Esophagus squamous epithelium (tissue), 5 donors: ENCODE measurements at regions not wholly inside any gene's neighbourhood (a gene's known extent, or its start where the extent isn't known, plus 50 kb on each side); places are given as distances from the start of the nearest gene placed in this dataset.

ENCODE experiments used
- DNase-seq: peaks from one replicate; lab custom pipeline; 2025; lab: John Stamatoyannopoulos, UW
- H3K27ac ChIP-seq, 4 donors: fragments of 200-600 bp; sonication (generic); one replicate each; pipeline ENCODE4 v1.5.1; 2016 to 2019; ENCODE audit warnings: mild to moderate bottlenecking in 1 of 4
- H3K27me3 ChIP-seq, 4 donors: fragments of 200-600 bp; sonication (generic); 1 replicate in 3 of 4; 2 replicates in 1 of 4; pipeline versions ENCODE4 v1.5.1 to v1.6.0; 2017 to 2021; ENCODE audit warnings: antibody characterized with exemption in 1 of 4
- H3K36me3 ChIP-seq, 3 donors: fragments of 200-600 bp; sonication (generic); one replicate each; pipeline ENCODE4 v1.5.1; 2016 to 2019
- H3K4me1 ChIP-seq, 3 donors: fragments of 200-600 bp; sonication (generic); one replicate each; pipeline ENCODE4 v1.5.1; 2017 to 2019
- H3K4me3 ChIP-seq, 4 donors: fragments of 200-600 bp; sonication (generic); 1 replicate in 3 of 4; 2 replicates in 1 of 4; pipeline ENCODE4 v1.5.1; 2016 to 2019; ENCODE audit warnings: mild to moderate bottlenecking in 2 of 4, moderate library complexity in 1 of 4
- H3K9me3 ChIP-seq, 3 donors: fragments of 200-600 bp; sonication (generic); one replicate each; pipeline ENCODE4 v1.5.1; 2016 to 2019
- POLR2A ChIP-seq, 4 donors: fragments of 450-650 bp; IDR thresholded peaks; one replicate each; pipeline ENCODE4 v1.6.1; 2017; ENCODE audit warnings: antibody characterized with exemption in 4 of 4, mild to moderate bottlenecking in 4 of 4, moderate library complexity in 3 of 4
- WGBS, 2 donors: methylation state at CpG; one replicate each; pipeline ENCODE4 v1.1.5; 2018; 5-methylcytosine and 5-hydroxymethylcytosine counted together
- intact Hi-C: fragments of 100-400 bp; cut with DNase I; formaldehyde crosslinking; loops from one replicate; pipeline ENCODE4 v1.15.0; 2022
- small RNA-seq, 4 donors: library from RNA; depleted of rRNA; stranded (forward); fragments of <200 nt; gene quantifications; one replicate each; pipeline ENCODE3, GENCODE V24; 2016
- TF ChIP-seq, protein P1 (sequence below), 6 experiments: fragments of 450-650 bp in 4 of 6; fragments of 200-600 bp in 2 of 6; sonication (generic) in 2 of 6; IDR thresholded peaks; one replicate each; pipeline ENCODE4 v1.5.1; 2016 to 2019; ENCODE audit warnings: antibody characterized with exemption in 6 of 6, mild to moderate bottlenecking in 4 of 6, moderate library complexity in 4 of 6
- donor health status: DM: yes; HTN: yes; CAD: no.

DNA sequence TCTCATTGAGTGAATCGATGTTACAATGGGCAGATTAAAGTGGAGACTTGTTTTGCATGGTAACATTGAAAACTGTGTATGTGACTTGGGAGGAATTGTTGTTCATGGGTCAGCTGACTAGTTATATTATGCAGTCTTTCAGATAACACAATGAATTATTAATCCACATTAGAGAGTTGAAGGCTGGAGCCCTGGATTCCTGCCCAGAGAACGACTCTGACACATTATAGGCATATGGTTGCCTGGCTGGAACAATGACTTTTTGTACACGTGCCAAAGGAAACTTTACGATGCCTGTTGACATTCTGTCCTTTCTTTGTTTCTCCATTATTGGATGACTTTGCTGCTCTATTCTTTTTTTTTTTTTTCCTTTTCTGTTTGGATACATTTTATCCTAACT lies 52.3 kb upstream of the TMEM229A start:
- WGBS, 2 donors: 19 to 25% methylated on average over 4 of the region's 4 CpGs
- TF ChIP-seq, protein P1, sequence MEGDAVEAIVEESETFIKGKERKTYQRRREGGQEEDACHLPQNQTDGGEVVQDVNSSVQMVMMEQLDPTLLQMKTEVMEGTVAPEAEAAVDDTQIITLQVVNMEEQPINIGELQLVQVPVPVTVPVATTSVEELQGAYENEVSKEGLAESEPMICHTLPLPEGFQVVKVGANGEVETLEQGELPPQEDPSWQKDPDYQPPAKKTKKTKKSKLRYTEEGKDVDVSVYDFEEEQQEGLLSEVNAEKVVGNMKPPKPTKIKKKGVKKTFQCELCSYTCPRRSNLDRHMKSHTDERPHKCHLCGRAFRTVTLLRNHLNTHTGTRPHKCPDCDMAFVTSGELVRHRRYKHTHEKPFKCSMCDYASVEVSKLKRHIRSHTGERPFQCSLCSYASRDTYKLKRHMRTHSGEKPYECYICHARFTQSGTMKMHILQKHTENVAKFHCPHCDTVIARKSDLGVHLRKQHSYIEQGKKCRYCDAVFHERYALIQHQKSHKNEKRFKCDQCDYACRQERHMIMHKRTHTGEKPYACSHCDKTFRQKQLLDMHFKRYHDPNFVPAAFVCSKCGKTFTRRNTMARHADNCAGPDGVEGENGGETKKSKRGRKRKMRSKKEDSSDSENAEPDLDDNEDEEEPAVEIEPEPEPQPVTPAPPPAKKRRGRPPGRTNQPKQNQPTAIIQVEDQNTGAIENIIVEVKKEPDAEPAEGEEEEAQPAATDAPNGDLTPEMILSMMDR (IDR thresholded peaks at IDR 0.05): no peak
- no peak for TF ChIP-seq POLR2A (IDR thresholded peaks at IDR 0.05)
- no peak overlapping the region for H3K27ac ChIP-seq
- DNase-seq: no peak
- H3K4me3 ChIP-seq: no peak overlapping the region
- H3K27me3 ChIP-seq: no peaks in the 10 kb centered on the region
- H3K4me1 ChIP-seq: no peaks in the 10 kb centered on the region
- no peaks in the 10 kb centered on the region for H3K9me3 ChIP-seq
- H3K36me3 ChIP-seq: no peaks in the 10 kb centered on the region
- intact Hi-C loops: no loop called here

- WGBS, 2 donors: 27 to 41% methylated on average over 3 of the region's 3 CpGs
- Histone ChIP-seq H3K27me3 (no peaks in the 10 kb centered on the region), H3K27ac (no peak overlapping the region), H3K4me1 (no peaks in the 10 kb centered on the region), H3K36me3 (no peaks in the 10 kb centered on the region), H3K9me3 (no peaks in the 10 kb centered on the region), H3K4me3 (no peak overlapping the region)
- TF ChIP-seq, protein P1 (IDR thresholded peaks at IDR 0.05): no peak
- TF ChIP-seq POLR2A (IDR thresholded peaks at IDR 0.05): no peak
- intact Hi-C loops: no loop called here
- no peak for DNase-seq
Observed at GRCh38 chr7:124084024-124084423, 51.2 kb upstream of the TMEM229A start.

Small RNAs in the stretch of these regions (small RNA-seq; reads per million reads assigned to genes)
- 0 reads per million in 4 donors for gene RNU6-102P
